Esophagus mucosa (tissue), 1 donor: ENCODE measurements at regions not wholly inside any gene's neighbourhood (a gene's known extent, or its start where the extent isn't known, plus 50 kb on each side); places are given as distances from the start of the nearest gene placed in this dataset.

ENCODE experiments used
- ATAC-seq: fragments of 200-7000 bp; cut with Tn5 transposase; one replicate; pipeline ENCODE4 v1.9.1; 2020
- donor health status: DM: yes; HTN: yes; CAD: no.

GRCh38 chr10:105857268-105858264 lies 1216.5 kb downstream of the SORCS3 start:
- ATAC-seq, result no peak

GRCh38 chr10:105855791-105856190 lies 1214.7 kb downstream of the SORCS3 start:
- ATAC-seq, result no peak

- no peak for ATAC-seq
These were observed 1203.8 kb downstream of the SORCS3 start for GRCh38 chr10:105844676-105845570.

- ATAC-seq, result no peak
These were observed 1203.2 kb downstream of the SORCS3 start for GRCh38 chr10:105844241-105844640.

- ATAC-seq, result no peak
These were observed 1202.7 kb downstream of the SORCS3 start for GRCh38 chr10:105843786-105844185.

GRCh38 chr10:105840288-105840770 lies 1199.2 kb downstream of the SORCS3 start:
- ATAC-seq, result no peak

GRCh38 chr10:105838392-105838791 lies 1197.3 kb downstream of the SORCS3 start:
- no peak for ATAC-seq

- ATAC-seq, result no peak
These were observed 1196.9 kb downstream of the SORCS3 start for GRCh38 chr10:105837951-105838350.

GRCh38 chr10:105834261-105835059 lies 1193.4 kb downstream of the SORCS3 start:
- ATAC-seq, result no peak

- ATAC-seq, result no peak
These were observed 1186.0 kb downstream of the SORCS3 start for GRCh38 chr10:105827133-105827532.

- ATAC-seq, result no peak
These were observed 1167.0 kb downstream of the SORCS3 start for GRCh38 chr10:105807935-105808587.

- no peak for ATAC-seq
These were observed 1162.1 kb downstream of the SORCS3 start for GRCh38 chr10:105803206-105803605.

- no peak for ATAC-seq
These were observed 1159.6 kb downstream of the SORCS3 start for GRCh38 chr10:105800641-105801040.

GRCh38 chr10:105798328-105798889 lies 1157.3 kb downstream of the SORCS3 start:
- ATAC-seq, result no peak

- ATAC-seq, result peak; percentile 72
These were observed 1156.3 kb downstream of the SORCS3 start for GRCh38 chr10:105797234-105797890.

GRCh38 chr10:105793071-105793470 lies 1152.0 kb downstream of the SORCS3 start:
- no peak for ATAC-seq

GRCh38 chr10:105785721-105786120 lies 1144.6 kb downstream of the SORCS3 start:
- ATAC-seq, result no peak

GRCh38 chr10:105783936-105784483 lies 1142.9 kb downstream of the SORCS3 start:
- ATAC-seq, result no peak

GRCh38 chr10:105774881-105775280 lies 1133.8 kb downstream of the SORCS3 start:
- no peak for ATAC-seq

- no peak for ATAC-seq
These were observed 1133.3 kb downstream of the SORCS3 start for GRCh38 chr10:105774351-105774750.
